Peyer's patch (tissue), 4 donors: ENCODE measurements at regions not wholly inside any gene's neighbourhood (a gene's known extent, or its start where the extent isn't known, plus 50 kb on each side); places are given as distances from the start of the nearest gene placed in this dataset.

Source experiments
- CTCF ChIP-seq, 6 experiments: fragments of 450-650 bp in 4 of 6; fragments of 200-600 bp in 2 of 6; sonication (generic) in 1 of 6; IDR thresholded peaks; one replicate each; pipeline ENCODE4 v1.5.1; 2017 to 2019; ENCODE audit warnings: antibody characterized with exemption in 6 of 6, mild to moderate bottlenecking in 3 of 6, moderate library complexity in 1 of 6
- POLR2A ChIP-seq, 2 donors: fragments of 450-650 bp; IDR thresholded peaks; one replicate each; pipeline ENCODE4 v1.5.1; 2017; ENCODE audit warnings: antibody characterized with exemption in 2 of 2, mild to moderate bottlenecking in 2 of 2, moderate library complexity in 2 of 2

- TF ChIP-seq CTCF (IDR thresholded peaks at IDR 0.05) = no peak
- TF ChIP-seq POLR2A (IDR thresholded peaks at IDR 0.05) = no peak
Observed at GRCh38 chr12:97047361-97047760, 140.3 kb downstream of the NEDD1 start.
